ENCODE measurements at regions not wholly inside any gene's neighbourhood (a gene's known extent, or its start where the extent isn't known, plus 50 kb on each side); places are given as distances from the start of the nearest gene placed in this dataset.

GRCh38 chr10:69696073-69696731 lies 66.2 kb downstream of the FAM241B start:
- Histone ChIP-seq H3K27me3 (ENCODE audit: control insufficient read depth in 1 of 2, insufficient read depth in 2 of 2, low read length in 2 of 2) (no peaks in the 10 kb centered on the region), H3K4me1 (ENCODE audit: control insufficient read depth in 1 of 2, insufficient read depth in 2 of 2, low read length in 2 of 2) (no peaks in the 10 kb centered on the region), H3K9ac (ENCODE audit: low read depth in 1 of 2, low read length in 2 of 2) (no peak overlapping the region)

GRCh38 chr10:69697006-69697405 lies 67.0 kb downstream of the FAM241B start:
- H3K4me1 ChIP-seq (ENCODE audit: control insufficient read depth in 1 of 2, insufficient read depth in 2 of 2, low read length in 2 of 2) = no peaks in the 10 kb centered on the region

More at GRCh38 chr10:69696073-69696731, 66.2 kb downstream of the FAM241B start:
- no peak overlapping the region for H3K4me3 ChIP-seq (ENCODE audit: low read depth in 1 of 2, low read length in 2 of 2)
- H3K36me3 ChIP-seq (ENCODE audit: control insufficient read depth in 1 of 2, insufficient read depth in 2 of 2, low read length in 2 of 2) = no peaks in the 10 kb centered on the region
- H3K27ac ChIP-seq (ENCODE audit: low read depth, low read length) = no peak overlapping the region
- no peaks in the 10 kb centered on the region for H3K9me3 ChIP-seq (ENCODE audit: control insufficient read depth in 1 of 2, low read length in 2 of 2)

GRCh38 chr10:69703256-69703655 lies 73.2 kb downstream of the FAM241B start:
- Histone ChIP-seq H3K36me3 (ENCODE audit: control insufficient read depth in 1 of 2, insufficient read depth in 2 of 2, low read length in 2 of 2) (no peaks in the 10 kb centered on the region), H3K4me1 (ENCODE audit: control insufficient read depth in 1 of 2, insufficient read depth in 2 of 2, low read length in 2 of 2) (no peaks in the 10 kb centered on the region), H3K27me3 (ENCODE audit: control insufficient read depth in 1 of 2, insufficient read depth in 2 of 2, low read length in 2 of 2) (no peaks in the 10 kb centered on the region), H3K9ac (ENCODE audit: low read depth in 1 of 2, low read length in 2 of 2) (no peak overlapping the region), H3K9me3 (ENCODE audit: control insufficient read depth in 1 of 2, low read length in 2 of 2) (peaks cover 0 to 4% of the 10 kb centered on the region in 2 donors), H3K4me3 (ENCODE audit: low read depth in 1 of 2, low read length in 2 of 2) (no peak overlapping the region), H3K27ac (ENCODE audit: low read depth, low read length) (no peak overlapping the region)

More at GRCh38 chr10:69697006-69697405, 67.0 kb downstream of the FAM241B start:
- H3K36me3 ChIP-seq (ENCODE audit: control insufficient read depth in 1 of 2, insufficient read depth in 2 of 2, low read length in 2 of 2) = no peaks in the 10 kb centered on the region
- H3K9ac ChIP-seq (ENCODE audit: low read depth in 1 of 2, low read length in 2 of 2) = no peak overlapping the region
- H3K4me3 ChIP-seq (ENCODE audit: low read depth in 1 of 2, low read length in 2 of 2) = no peak overlapping the region
- H3K27ac ChIP-seq (ENCODE audit: low read depth, low read length) = no peak overlapping the region
- H3K9me3 ChIP-seq (ENCODE audit: control insufficient read depth in 1 of 2, low read length in 2 of 2) = no peaks in the 10 kb centered on the region
- H3K27me3 ChIP-seq (ENCODE audit: control insufficient read depth in 1 of 2, insufficient read depth in 2 of 2, low read length in 2 of 2) = no peaks in the 10 kb centered on the region

GRCh38 chr10:69703766-69704630 lies 74.0 kb downstream of the FAM241B start:
- no peak overlapping the region for H3K9ac ChIP-seq (ENCODE audit: low read depth in 1 of 2, low read length in 2 of 2)
- H3K27me3 ChIP-seq (ENCODE audit: control insufficient read depth in 1 of 2, insufficient read depth in 2 of 2, low read length in 2 of 2) = no peaks in the 10 kb centered on the region
- H3K27ac ChIP-seq (ENCODE audit: low read depth, low read length) = no peak overlapping the region
- no peaks in the 10 kb centered on the region for H3K36me3 ChIP-seq (ENCODE audit: control insufficient read depth in 1 of 2, insufficient read depth in 2 of 2, low read length in 2 of 2)
- peaks cover 0 to 4% of the 10 kb centered on the region in 2 donors for H3K9me3 ChIP-seq (ENCODE audit: control insufficient read depth in 1 of 2, low read length in 2 of 2)
- no peaks in the 10 kb centered on the region for H3K4me1 ChIP-seq (ENCODE audit: control insufficient read depth in 1 of 2, insufficient read depth in 2 of 2, low read length in 2 of 2)
- no peak overlapping the region for H3K4me3 ChIP-seq (ENCODE audit: low read depth in 1 of 2, low read length in 2 of 2)

- no peaks in the 10 kb centered on the region for H3K27me3 ChIP-seq (ENCODE audit: control insufficient read depth in 1 of 2, insufficient read depth in 2 of 2, low read length in 2 of 2)
- H3K4me1 ChIP-seq (ENCODE audit: control insufficient read depth in 1 of 2, insufficient read depth in 2 of 2, low read length in 2 of 2) = no peaks in the 10 kb centered on the region
- H3K36me3 ChIP-seq (ENCODE audit: control insufficient read depth in 1 of 2, insufficient read depth in 2 of 2, low read length in 2 of 2) = no peaks in the 10 kb centered on the region
These were observed 79.4 kb downstream of the FAM241B start for GRCh38 chr10:69709366-69709941.

GRCh38 chr10:69710008-69710888 lies 80.2 kb downstream of the FAM241B start:
- H3K4me1 ChIP-seq (ENCODE audit: control insufficient read depth in 1 of 2, insufficient read depth in 2 of 2, low read length in 2 of 2) = no peaks in the 10 kb centered on the region

More at GRCh38 chr10:69709366-69709941, 79.4 kb downstream of the FAM241B start:
- H3K9me3 ChIP-seq (ENCODE audit: control insufficient read depth in 1 of 2, low read length in 2 of 2) = peaks cover 0 to 1% of the 10 kb centered on the region in 2 donors
- H3K4me3 ChIP-seq (ENCODE audit: low read depth in 1 of 2, low read length in 2 of 2) = no peak overlapping the region
- no peak overlapping the region for H3K9ac ChIP-seq (ENCODE audit: low read depth in 1 of 2, low read length in 2 of 2)
- no peak overlapping the region for H3K27ac ChIP-seq (ENCODE audit: low read depth, low read length)

GRCh38 chr10:69712342-69712741 lies 82.3 kb downstream of the FAM241B start:
- Histone ChIP-seq H3K4me1 (ENCODE audit: control insufficient read depth in 1 of 2, insufficient read depth in 2 of 2, low read length in 2 of 2) (no peaks in the 10 kb centered on the region), H3K9me3 (ENCODE audit: control insufficient read depth in 1 of 2, low read length in 2 of 2) (no peaks in the 10 kb centered on the region), H3K36me3 (ENCODE audit: control insufficient read depth in 1 of 2, insufficient read depth in 2 of 2, low read length in 2 of 2) (no peaks in the 10 kb centered on the region), H3K4me3 (ENCODE audit: low read depth in 1 of 2, low read length in 2 of 2) (no peak overlapping the region), H3K27me3 (ENCODE audit: control insufficient read depth in 1 of 2, insufficient read depth in 2 of 2, low read length in 2 of 2) (no peaks in the 10 kb centered on the region), H3K27ac (ENCODE audit: low read depth, low read length) (no peak overlapping the region), H3K9ac (ENCODE audit: low read depth in 1 of 2, low read length in 2 of 2) (no peak overlapping the region)

More at GRCh38 chr10:69710008-69710888, 80.2 kb downstream of the FAM241B start:
- Histone ChIP-seq H3K36me3 (ENCODE audit: control insufficient read depth in 1 of 2, insufficient read depth in 2 of 2, low read length in 2 of 2) (no peaks in the 10 kb centered on the region), H3K9me3 (ENCODE audit: control insufficient read depth in 1 of 2, low read length in 2 of 2) (no peaks in the 10 kb centered on the region), H3K27ac (ENCODE audit: low read depth, low read length) (no peak overlapping the region), H3K27me3 (ENCODE audit: control insufficient read depth in 1 of 2, insufficient read depth in 2 of 2, low read length in 2 of 2) (no peaks in the 10 kb centered on the region), H3K9ac (ENCODE audit: low read depth in 1 of 2, low read length in 2 of 2) (no peak overlapping the region), H3K4me3 (ENCODE audit: low read depth in 1 of 2, low read length in 2 of 2) (no peak overlapping the region)

- no peaks in the 10 kb centered on the region for H3K27me3 ChIP-seq (ENCODE audit: control insufficient read depth in 1 of 2, insufficient read depth in 2 of 2, low read length in 2 of 2)
These were observed 84.5 kb downstream of the FAM241B start for GRCh38 chr10:69714572-69714971.

GRCh38 chr10:69715156-69715898 lies 85.3 kb downstream of the FAM241B start:
- Histone ChIP-seq H3K4me1 (ENCODE audit: control insufficient read depth in 1 of 2, insufficient read depth in 2 of 2, low read length in 2 of 2) (no peaks in the 10 kb centered on the region), H3K4me3 (ENCODE audit: low read depth in 1 of 2, low read length in 2 of 2) (no peak overlapping the region), H3K9me3 (ENCODE audit: control insufficient read depth in 1 of 2, low read length in 2 of 2) (no peaks in the 10 kb centered on the region), H3K27me3 (ENCODE audit: control insufficient read depth in 1 of 2, insufficient read depth in 2 of 2, low read length in 2 of 2) (no peaks in the 10 kb centered on the region), H3K9ac (ENCODE audit: low read depth in 1 of 2, low read length in 2 of 2) (no peak overlapping the region), H3K36me3 (ENCODE audit: control insufficient read depth in 1 of 2, insufficient read depth in 2 of 2, low read length in 2 of 2) (no peaks in the 10 kb centered on the region), H3K27ac (ENCODE audit: low read depth, low read length) (no peak overlapping the region)

More at GRCh38 chr10:69714572-69714971, 84.5 kb downstream of the FAM241B start:
- no peak overlapping the region for H3K4me3 ChIP-seq (ENCODE audit: low read depth in 1 of 2, low read length in 2 of 2)
- H3K27ac ChIP-seq (ENCODE audit: low read depth, low read length) = no peak overlapping the region
- H3K36me3 ChIP-seq (ENCODE audit: control insufficient read depth in 1 of 2, insufficient read depth in 2 of 2, low read length in 2 of 2) = no peaks in the 10 kb centered on the region
- no peaks in the 10 kb centered on the region for H3K9me3 ChIP-seq (ENCODE audit: control insufficient read depth in 1 of 2, low read length in 2 of 2)
- H3K9ac ChIP-seq (ENCODE audit: low read depth in 1 of 2, low read length in 2 of 2) = no peak overlapping the region
- H3K4me1 ChIP-seq (ENCODE audit: control insufficient read depth in 1 of 2, insufficient read depth in 2 of 2, low read length in 2 of 2) = no peaks in the 10 kb centered on the region

Measured in duodenal mucosa (tissue), 2 donors.